ENCODE measurements at regions not wholly inside any gene's neighbourhood (a gene's known extent, or its start where the extent isn't known, plus 50 kb on each side); places are given as distances from the start of the nearest gene placed in this dataset.

DNA sequence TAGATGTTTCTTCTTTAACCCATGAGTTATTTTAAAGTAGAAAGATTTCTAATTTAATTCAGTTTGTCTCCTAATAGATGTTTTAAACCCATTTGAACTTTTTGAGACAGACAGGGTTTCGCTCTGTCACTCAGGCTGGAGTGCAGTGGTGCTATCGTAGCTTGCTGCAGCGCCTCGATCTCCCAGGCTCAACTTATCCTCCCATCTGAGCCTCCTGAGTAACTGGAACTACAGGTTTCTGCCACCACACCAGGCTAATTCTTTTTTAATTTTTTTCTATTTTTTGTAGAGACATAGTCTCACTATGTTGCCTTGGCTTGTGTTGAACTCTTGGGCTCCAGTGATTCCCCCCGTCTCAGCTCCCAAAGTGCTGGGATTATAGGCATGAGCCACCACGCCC is 53.0 kb upstream of the RAB18 start:
- no peak for DNase-seq

DNA sequence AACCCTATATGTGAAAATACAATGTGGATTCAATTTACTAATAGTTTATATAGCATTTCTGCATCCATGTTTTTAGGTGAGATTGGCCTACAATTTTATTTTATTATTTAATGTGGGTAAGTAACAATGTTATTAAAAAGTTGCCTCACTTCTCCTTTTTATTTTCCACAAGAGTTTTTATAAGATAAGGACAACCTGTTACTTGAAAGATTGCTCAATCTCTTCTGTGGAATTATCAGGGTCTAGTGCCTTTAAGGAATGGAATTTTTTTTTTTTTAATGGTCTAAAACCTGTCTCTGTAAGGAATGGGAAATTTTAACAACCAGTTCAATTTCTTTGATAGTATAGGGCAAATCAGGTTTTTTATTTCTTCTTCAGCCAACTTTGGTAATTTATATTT is 53.9 kb upstream of the RAB18 start:
- no peak for DNase-seq

GRCh38 chr10:27449571-27449970 is 54.5 kb upstream of the RAB18 start:
- no peak for DNase-seq

- no peak for DNase-seq
Measured at GRCh38 chr10:27448921-27449320, 55.2 kb upstream of the RAB18 start.

DNA sequence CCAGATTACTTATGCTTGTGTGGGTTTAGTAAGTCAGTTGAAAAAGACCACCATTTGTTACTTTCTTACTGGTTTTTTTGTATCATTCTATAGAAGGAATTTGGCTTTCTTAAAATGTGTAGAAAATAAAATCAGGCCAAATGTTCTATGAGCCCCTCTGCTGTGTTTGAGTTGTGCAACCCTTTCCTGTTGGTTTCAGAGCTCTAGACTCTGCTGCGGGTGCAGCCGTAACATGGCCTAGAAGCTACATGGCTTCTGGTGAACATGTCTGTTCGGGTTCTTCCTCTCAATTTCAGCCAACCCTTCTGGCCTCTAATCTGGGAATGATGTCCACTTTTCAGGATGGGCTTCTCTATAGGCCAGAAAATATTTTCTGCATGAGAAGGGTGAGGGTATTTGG is 56.6 kb upstream of the RAB18 start:
- DNase-seq, result no peak

DNA sequence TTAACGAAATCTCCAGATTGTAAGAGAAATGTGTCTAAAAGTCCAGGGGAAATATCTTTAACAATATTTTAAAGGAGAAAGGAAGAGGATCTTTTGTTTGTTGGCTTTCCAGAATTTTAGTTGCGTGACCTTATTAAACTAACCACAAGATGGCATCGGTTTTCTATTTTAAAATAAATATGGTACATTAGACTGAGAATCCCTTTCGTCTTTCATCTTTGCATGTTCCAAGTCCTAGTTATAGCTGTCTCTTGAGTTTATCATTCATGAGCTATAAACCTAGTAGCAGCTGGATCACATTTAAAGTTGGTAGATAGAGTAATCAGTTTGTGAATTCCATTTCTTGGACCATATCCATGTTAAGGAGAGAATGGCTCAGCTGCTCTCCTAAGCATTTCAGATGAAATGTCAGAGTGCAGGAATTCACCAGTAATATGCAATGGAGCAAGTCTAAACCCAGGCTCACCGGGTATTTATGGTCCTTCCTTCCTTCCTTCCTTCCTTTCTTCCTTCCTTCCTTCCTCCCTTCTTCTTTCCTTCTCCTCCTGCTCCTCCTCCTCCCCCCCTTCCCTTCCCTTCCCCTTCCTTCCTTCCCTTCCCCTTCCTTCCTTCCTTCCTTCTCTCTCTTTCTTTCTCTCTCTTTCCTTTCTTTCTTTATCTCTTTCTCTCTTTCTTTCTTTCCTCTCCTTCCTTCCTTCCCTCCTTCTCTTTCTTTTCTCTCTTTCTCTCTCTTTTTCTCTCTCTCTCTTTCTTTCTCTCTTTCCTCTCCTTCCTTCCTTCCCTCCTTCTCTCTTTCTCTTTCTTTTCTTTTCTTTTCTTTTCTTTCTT is 57.8 kb upstream of the RAB18 start:
- peak; percentile 8 to 9 for DNase-seq

DNA sequence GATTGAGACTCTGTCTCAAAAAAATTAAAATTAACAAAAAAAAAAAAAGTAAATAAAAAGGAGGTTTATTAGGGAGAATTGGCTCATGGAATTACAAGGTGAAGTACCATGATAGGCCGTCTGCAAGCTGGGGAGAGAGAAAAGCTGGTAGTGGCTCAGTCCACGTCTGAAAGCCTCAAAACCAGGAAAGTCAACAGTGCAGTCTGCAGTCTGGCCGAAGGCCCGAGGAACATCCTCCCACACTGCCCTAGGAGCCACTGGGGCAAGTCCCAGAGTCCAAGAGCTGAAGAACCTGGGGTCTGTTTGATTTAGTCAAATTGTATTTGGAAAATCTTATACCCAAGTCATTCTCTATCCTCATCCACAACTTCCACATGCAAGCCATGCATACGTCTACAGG is 59.0 kb upstream of the RAB18 start:
- DNase-seq, result no peak

DNA sequence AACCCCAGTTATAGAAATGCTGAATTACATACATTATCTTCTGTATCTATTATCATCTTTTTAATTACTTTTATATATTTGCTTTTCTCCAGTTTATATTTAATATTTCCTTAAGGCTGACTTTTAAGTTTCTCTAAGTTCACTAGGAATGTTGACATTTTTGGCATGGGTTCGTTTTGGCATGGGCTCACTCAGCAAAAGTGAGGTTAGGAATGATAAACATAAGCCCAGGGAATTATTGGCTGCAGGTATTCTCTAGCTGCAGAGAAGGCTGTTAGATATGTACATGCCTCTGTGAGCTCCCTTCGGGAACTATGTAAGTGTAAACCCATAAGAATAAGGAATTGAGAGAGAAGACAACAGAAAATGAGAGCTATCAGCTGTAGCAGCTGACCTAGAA is 63.6 kb upstream of the RAB18 start:
- no peak for DNase-seq

GRCh38 chr10:27440021-27440420 is 64.1 kb upstream of the RAB18 start:
- DNase-seq, result no peak

GRCh38 chr10:27439101-27439500 is 65.0 kb upstream of the RAB18 start:
- no peak for DNase-seq

DNA sequence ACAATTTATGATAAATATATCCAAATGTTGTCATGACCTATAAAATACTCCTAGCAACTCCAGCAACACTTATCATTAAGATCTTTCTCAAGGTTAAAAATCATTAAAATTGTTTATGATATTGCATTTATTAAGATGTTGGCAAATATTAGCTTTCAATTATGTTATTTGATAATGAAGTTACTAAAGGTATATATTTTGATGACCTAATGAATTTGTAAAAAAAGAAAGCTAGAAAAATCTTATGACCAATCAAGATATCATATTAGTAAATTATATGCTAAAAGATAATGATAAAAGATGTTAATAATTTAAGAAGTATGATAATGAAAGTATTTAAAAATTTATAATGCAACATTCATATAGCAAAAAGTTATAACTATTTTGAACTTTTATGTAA is 66.3 kb upstream of the RAB18 start:
- DNase-seq, result no peak

DNA sequence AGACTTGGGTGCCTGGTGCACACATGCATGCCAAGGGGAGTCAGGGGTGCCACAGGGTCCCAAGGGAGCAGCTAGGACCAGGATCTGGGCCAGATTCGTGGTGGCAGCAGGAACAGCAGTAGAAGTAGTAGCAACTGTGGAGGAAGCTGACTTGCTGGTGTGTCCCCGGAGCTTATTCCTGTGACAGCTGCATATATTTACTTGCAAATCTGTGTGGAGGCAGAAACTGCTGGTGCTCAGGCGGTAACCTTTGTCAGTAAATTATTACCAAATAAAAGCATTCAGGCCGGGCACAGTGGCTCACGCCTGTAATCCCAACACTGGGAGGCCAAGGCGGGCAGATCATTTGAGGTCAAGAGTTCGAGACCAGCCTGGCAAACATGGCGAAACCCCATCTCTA is 67.4 kb upstream of the RAB18 start:
- DNase-seq, result no peak

GRCh38 chr10:27433976-27434375 is 70.1 kb upstream of the RAB18 start:
- no peak for DNase-seq

DNA sequence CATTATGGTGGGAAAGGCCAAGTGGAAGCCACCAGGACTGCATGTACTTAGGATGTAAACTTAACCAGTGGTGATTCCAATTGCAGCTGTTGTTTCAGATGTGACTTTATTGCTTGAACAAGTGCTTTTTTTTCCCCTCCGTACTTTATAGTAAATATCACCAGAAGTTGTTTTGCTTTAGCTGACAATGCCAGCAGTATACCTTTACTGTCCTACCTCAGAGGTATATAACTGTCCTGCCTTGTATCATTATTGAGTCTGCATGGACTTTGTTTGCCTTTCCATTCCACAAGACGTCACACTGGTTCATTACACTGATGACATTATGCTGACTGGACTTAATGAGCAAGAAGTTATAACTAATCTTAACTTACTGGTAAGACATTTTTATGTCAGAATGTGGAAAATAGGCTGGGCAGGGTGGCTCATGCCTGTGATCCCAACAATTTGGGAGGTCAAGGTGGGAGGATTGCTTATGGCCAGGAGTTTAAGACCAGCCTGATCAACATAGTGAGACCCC is 77.1 kb upstream of the RAB18 start:
- no peak for DNase-seq

DNA sequence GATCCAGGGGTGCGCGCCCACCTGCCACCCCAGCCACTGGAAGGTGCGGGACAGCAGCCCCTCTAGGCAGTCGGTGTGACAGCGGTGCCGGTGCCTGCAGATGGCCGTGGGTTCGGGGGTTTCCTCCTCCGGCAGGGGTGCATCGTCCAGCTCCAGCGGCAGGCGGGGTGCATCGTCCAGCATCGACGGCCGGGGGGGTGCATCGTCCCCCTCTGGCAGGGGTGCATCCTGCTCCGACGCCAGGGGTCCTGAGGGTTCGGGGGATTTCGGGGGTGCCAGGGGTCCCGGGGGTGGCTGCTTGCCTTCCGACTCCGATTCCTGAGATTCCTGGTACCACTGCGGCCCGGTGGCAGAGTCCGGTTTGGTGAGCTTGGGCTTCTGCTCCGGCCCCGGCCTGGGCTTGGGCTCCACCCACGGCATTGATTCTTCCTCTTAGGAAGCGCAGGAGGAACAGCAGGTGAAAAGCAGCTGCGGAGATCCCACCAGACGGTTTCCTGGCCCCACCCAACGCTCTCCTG is 90.2 kb upstream of the RAB18 start:
- DNase-seq, result no peak

DNA sequence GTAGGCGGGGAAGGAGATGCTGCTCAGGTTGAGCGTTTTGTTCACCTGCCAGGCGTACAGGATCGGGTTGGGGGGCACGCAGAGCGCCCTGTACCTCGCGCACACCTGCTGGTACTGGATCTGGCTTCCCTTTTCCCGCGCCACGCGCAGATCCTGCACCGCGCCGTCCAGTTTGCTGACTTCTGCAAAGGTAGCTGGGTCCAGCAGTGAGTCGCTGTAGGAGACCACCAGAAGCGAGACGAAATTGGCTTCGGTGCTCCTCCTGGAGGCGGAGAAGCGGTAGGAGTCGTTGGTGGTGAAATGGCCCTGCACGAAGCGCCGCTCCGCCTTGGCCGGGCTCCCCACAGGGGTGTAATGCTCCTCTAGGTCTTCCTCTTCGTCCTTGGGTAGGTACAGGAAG is 90.7 kb upstream of the RAB18 start:
- DNase-seq, result no peak

GRCh38 chr10:27410153-27410552 is 94.0 kb upstream of the RAB18 start:
- DNase-seq, result no peak

- no peak for DNase-seq
Measured at GRCh38 chr10:27407271-27407670, 96.8 kb upstream of the RAB18 start.

DNA sequence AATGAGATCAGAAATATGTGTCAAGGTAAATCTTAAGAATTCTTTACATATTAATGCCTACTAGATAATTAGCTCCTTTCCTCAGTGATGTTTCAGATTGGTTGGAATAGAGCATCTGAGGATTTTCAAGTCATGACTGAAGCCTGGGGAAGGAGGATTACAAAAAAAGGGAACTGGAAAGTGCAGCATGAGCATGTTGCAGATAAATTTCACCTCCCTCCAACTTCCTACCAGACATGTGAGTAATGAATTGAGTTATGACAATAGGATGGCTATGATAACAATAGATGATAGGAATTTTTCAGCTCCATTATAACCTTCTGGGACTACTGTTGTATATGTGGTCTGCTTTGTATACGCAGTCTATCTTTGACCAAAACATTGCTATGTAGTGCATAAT is 104.2 kb upstream of the RAB18 start:
- DNase-seq, result no peak

DNA sequence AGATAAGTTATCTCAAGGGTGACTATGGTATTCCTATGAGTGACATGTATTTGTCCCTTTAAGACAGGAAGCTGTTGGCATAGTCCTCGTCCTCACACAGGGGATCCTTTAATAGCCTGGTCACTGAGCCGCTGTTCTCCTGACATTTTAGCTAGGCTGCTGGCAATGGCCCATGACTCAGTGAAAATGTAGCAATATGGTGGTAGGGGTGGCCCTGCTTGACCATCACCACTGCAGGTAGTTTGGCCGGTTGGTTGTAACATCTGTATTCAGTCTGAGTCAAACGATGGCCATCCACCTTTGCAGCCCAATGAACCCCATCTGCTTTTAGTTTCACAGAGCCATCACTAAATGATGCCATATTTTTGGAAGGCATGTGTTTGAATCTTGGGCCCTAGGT is 110.1 kb upstream of the RAB18 start:
- no peak for DNase-seq

GRCh38 chr10:27392606-27393005 is 111.5 kb upstream of the RAB18 start:
- no peak for DNase-seq

GRCh38 chr10:27391916-27392315 is 112.2 kb upstream of the RAB18 start:
- no peak for DNase-seq

GRCh38 chr10:27391325-27391724 is 112.8 kb upstream of the RAB18 start:
- DNase-seq, result no peak

DNA sequence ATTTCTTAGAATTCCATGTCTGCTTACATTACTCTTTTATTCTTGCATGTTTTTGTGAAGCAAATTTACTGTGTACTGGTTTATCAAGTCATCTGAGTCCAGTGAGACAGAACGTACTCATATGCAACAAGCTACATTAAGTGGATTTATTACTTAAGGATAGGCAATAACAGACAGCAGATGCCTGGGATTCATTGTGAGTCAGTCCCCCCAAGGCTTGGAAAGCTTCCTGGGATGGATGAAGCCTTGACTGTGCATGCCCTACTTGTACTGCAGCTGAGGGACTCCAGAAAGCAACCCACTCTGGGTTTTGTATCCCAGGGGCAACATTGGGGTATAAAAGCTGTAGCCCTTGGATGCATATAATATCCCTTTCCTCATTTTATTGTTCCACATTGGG is 113.4 kb upstream of the RAB18 start:
- no peak for DNase-seq
